K562 (cell line): ENCODE measurements at regions not wholly inside any gene's neighbourhood (a gene's known extent, or its start where the extent isn't known, plus 50 kb on each side); places are given as distances from the start of the nearest gene placed in this dataset.

Experiments
- ATAC-seq: fragments of 200-7000 bp; cut with Tn5 transposase; 3 replicates; pipeline ENCODE4 v1.9.1; 2020; ENCODE audit warnings: moderate library complexity
- BruUV-seq: library from RNA; stranded (reverse); fragments of 400-500 nt; replicated peaks from 2 replicates; lab custom pipeline; 2021; lab: Mats Ljungman, UMichigan
- CTCF ChIA-PET: fragments of 300-600 bp; formaldehyde crosslinking; extraction: SDS; loops from one replicate; lab custom pipeline; 2021; ENCODE audit warnings: low intra/inter-chr PET ratio; lab: Yijun Ruan, JAX
- POLR2A ChIA-PET: fragments of 300-600, 350-650 bp; sonication (Branson Sonifier 250); formaldehyde crosslinking; extraction: SDS; loops from one replicate; lab custom pipeline; 2021; ENCODE audit warnings: antibody characterized with exemption, inconsistent platforms; lab: Yijun Ruan, JAX
- DNase-seq, 4 experiments: peaks; one replicate each; pipeline versions ENCODE4 v3.0.0 to v3.0.0-alpha.2; 2011 to 2018; ENCODE audit warnings: low spot score in 3 of 4, mixed read lengths in 3 of 4; ENCODE audit errors: extremely low read depth in 1 of 4
- FAIRE-seq: peaks from 2 replicates; lab custom pipeline; 2011; peaks lifted over from hg19 to GRCh38; lab: Jason Lieb, UNC
- H2AFZ ChIP-seq: 2 replicates; pipeline ENCODE4 v1.6.0; 2011; ENCODE audit warnings: low read depth, low read length, control low read depth, inconsistent platforms
- H3K27ac ChIP-seq: fragments of 200-600 bp; 3 replicates; pipeline ENCODE4 v1.8.0; 2011; ENCODE audit warnings: low read depth, mild to moderate bottlenecking, control low read depth, inconsistent platforms, low read length, moderate library complexity, mixed read lengths; ENCODE audit errors: extremely low read depth
- H3K27me3 ChIP-seq, 2 experiments: fragments of 300-600 bp in 1 of 2; 2 replicates in 1 of 2; 3 replicates in 1 of 2; pipeline versions ENCODE4 v1.6.0 to v1.8.0; 2011; ENCODE audit warnings: inconsistent platforms in 2 of 2, low read length in 2 of 2, mild to moderate bottlenecking in 1 of 2, mixed read lengths in 1 of 2, moderate library complexity in 1 of 2; ENCODE audit not compliant: control insufficient read depth in 2 of 2, insufficient read depth in 2 of 2
- H3K36me3 ChIP-seq: fragments of 300-600 bp; 3 replicates; pipeline ENCODE4 v1.8.0; 2011; ENCODE audit warnings: mild to moderate bottlenecking, low read length, inconsistent platforms; ENCODE audit not compliant: control insufficient read depth, insufficient read depth
- H3K4me1 ChIP-seq, 2 experiments: fragments of 200-600 bp in 1 of 2; replicated peaks in 1 of 2; 2 replicates in 1 of 2; 3 replicates in 1 of 2; pipeline versions ENCODE4 v1.5.1 to v1.8.0; 2011; ENCODE audit warnings: inconsistent platforms in 2 of 2, low read length in 2 of 2, mild to moderate bottlenecking in 1 of 2, mixed read lengths in 1 of 2, moderate library complexity in 1 of 2; ENCODE audit not compliant: control insufficient read depth in 2 of 2, insufficient read depth in 2 of 2
- H3K4me2 ChIP-seq: 2 replicates; pipeline ENCODE4 v1.6.1; 2011; ENCODE audit warnings: low read length, control low read depth, inconsistent platforms, mixed read lengths; ENCODE audit not compliant: insufficient read depth
- H3K4me3 ChIP-seq: fragments of 200-600 bp; sonication (generic), shearing (Covaris generic); 2 replicates; pipeline ENCODE4 v1.5.1; 2016; ENCODE audit warnings: control low read depth, inconsistent platforms
- H3K79me2 ChIP-seq: fragments of 200-600 bp; 3 replicates; pipeline ENCODE4 v1.8.0; 2011; ENCODE audit warnings: low read length, inconsistent platforms; ENCODE audit not compliant: control insufficient read depth, insufficient read depth
- H3K9ac ChIP-seq, 2 experiments: 2 replicates each; pipeline versions ENCODE4 v1.6.0 to v1.6.1; 2011; ENCODE audit warnings: low read depth in 2 of 2, low read length in 2 of 2, control low read depth in 1 of 2, inconsistent platforms in 1 of 2, mild to moderate bottlenecking in 1 of 2, mixed read lengths in 1 of 2; ENCODE audit not compliant: insufficient read depth in 1 of 2
- H3K9me1 ChIP-seq: one replicate; pipeline ENCODE4 v1.6.0; 2011; ENCODE audit warnings: inconsistent platforms, mild to moderate bottlenecking, low read length, moderate library complexity; ENCODE audit not compliant: control insufficient read depth, insufficient read depth
- H3K9me3 ChIP-seq: replicated peaks from 2 replicates; pipeline ENCODE4 v1.5.1; 2011; ENCODE audit warnings: low read depth, low read length, inconsistent platforms; ENCODE audit not compliant: control insufficient read depth, insufficient read depth
- H4K20me1 ChIP-seq: replicated peaks from 2 replicates; pipeline ENCODE4 v1.6.1; 2011; ENCODE audit warnings: low read length, inconsistent platforms, mixed read lengths; ENCODE audit not compliant: control insufficient read depth, insufficient read depth
- ETS2 ChIP-seq: IDR thresholded peaks from 2 replicates; pipeline ENCODE4 v1.6.1; 2016; ENCODE audit warnings: borderline replicate concordance, missing genetic modification characterization, mild to moderate bottlenecking, moderate library complexity, missing compliant biosample characterization; ENCODE audit not compliant: poor library complexity, severe bottlenecking
- NELFE ChIP-seq: IDR thresholded peaks from 2 replicates; pipeline ENCODE4 v1.6.1; 2011; ENCODE audit warnings: mild to moderate bottlenecking; ENCODE audit not compliant: insufficient read depth, insufficient read length
- NR3C1 ChIP-seq: sonication (generic); formaldehyde crosslinking; IDR thresholded peaks from 2 replicates; pipeline ENCODE4 v1.8.1; 2022; ENCODE audit warnings: missing genetic modification reagents
- PHTF2 ChIP-seq: fragments of 250-450 bp; sonication (Bioruptor Pico); IDR thresholded peaks from 2 replicates; pipeline ENCODE4 v1.5.0; 2021; ENCODE audit warnings: mild to moderate bottlenecking
- SIRT6 ChIP-seq: IDR thresholded peaks from one replicate; pipeline ENCODE4 v1.6.1; 2012; ENCODE audit warnings: low read depth, mild to moderate bottlenecking, control low read depth, inconsistent platforms, low read length, moderate library complexity
- SMC3 ChIP-seq: conservative IDR thresholded peaks from 2 replicates; pipeline ENCODE4 v1.6.1; 2011; ENCODE audit warnings: low read depth, low read length, improper control_type of control experiment; ENCODE audit not compliant: insufficient read depth
- TSC22D4 ChIP-seq: fragments of 450-650 bp; IDR thresholded peaks from 2 replicates; pipeline ENCODE4 v1.6.1; 2016; ENCODE audit warnings: missing genetic modification characterization, missing biosample characterization, control low read depth
- ZBTB1 ChIP-seq: sonication (generic); formaldehyde crosslinking; IDR thresholded peaks from 2 replicates; pipeline ENCODE4 v1.8.1; 2023; ENCODE audit warnings: missing genetic modification reagents, low read depth, mild to moderate bottlenecking, borderline replicate concordance
- ZBTB17 ChIP-seq: fragments of 450-650 bp; formaldehyde crosslinking; IDR thresholded peaks from 2 replicates; pipeline ENCODE4 v1.4.0; 2020; ENCODE audit warnings: mild to moderate bottlenecking
- ZNF134 ChIP-seq: fragments of 250-450 bp; sonication (Bioruptor Pico); conservative IDR thresholded peaks from 2 replicates; pipeline ENCODE4 v1.4.0; 2020
- ZNF444 ChIP-seq: fragments of 250-450 bp; sonication (Bioruptor Pico); IDR thresholded peaks from 2 replicates; pipeline ENCODE4 v1.4.0; 2020; ENCODE audit warnings: mild to moderate bottlenecking, moderate library complexity
- ZNF551 ChIP-seq: fragments of 250-450 bp; sonication (Bioruptor Pico); IDR thresholded peaks from 2 replicates; pipeline ENCODE4 v1.5.0; 2021; ENCODE audit warnings: mild to moderate bottlenecking, moderate library complexity
- WGBS: fragments of 100-300 bp; shearing (Covaris generic); methylation state at CpG from one replicate; pipeline ENCODE4 v1.1.6; 2016; ENCODE audit warnings: low coverage, mixed read lengths; ENCODE audit not compliant: insufficient coverage; ENCODE audit errors: missing lambda C conversion rate; 5-methylcytosine and 5-hydroxymethylcytosine counted together
- in situ Hi-C: fragments of 300-500 bp; cut with MboI; formaldehyde crosslinking; loops from 4 replicates; pipeline ENCODE4 v1.15.0; 2018; ENCODE audit warnings: inconsistent platforms, mixed read lengths
- intact Hi-C: fragments of 100-400 bp; cut with micrococcal nuclease; formaldehyde crosslinking; loops from 2 replicates; pipeline ENCODE4 v1.14.2; 2022
- TF ChIP-seq, protein P1 (sequence below): sonication (generic); formaldehyde crosslinking; IDR thresholded peaks from 2 replicates; pipeline ENCODE4 v1.8.0; 2022; ENCODE audit warnings: mild to moderate bottlenecking, missing genetic modification reagents

DNA sequence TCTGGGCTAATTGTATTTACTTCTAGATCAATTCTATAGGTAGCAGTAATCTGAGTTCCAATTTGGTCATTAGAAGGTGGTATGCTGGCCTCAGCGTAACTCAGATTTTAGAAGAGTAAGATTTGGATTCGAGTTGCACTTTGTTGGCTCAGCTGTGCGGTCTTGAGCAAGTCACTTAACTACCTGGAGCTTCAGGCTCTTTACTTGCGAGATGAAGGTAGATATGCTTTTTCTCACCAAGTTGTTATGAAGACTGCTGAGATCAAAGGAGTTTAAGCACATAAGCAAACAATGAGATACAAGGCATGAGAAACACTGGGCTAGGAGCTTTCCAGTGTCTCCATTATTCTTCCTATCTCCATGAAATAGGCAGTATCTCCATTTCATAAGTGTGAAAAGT, 133.8 kb upstream of the RANBP3L start:
- 0 out of 5 replicates have a peak, but pooled peaks cover 0 to 2% of the 10 kb centered on the region in 2 experiments for H3K27me3 ChIP-seq
- no TSS peak for BruUV-seq

More for the DNA sequence above, 133.8 kb upstream of the RANBP3L start:
- intact Hi-C loops (no loop called here), in situ Hi-C loops (no loop called here)
- Histone ChIP-seq H3K4me3 (no peak overlapping the region), H3K9ac (no peak overlapping the region), H3K27ac (no peak overlapping the region), H2AFZ (peak overlapping the region; percentile 42; the same call in 1 of the 2 replicates), H3K9me3 (no peaks in the 10 kb centered on the region), H3K79me2 (no peaks in the 10 kb centered on the region), H3K36me3 (no peaks in the 10 kb centered on the region), H3K4me2 (no peak overlapping the region), H4K20me1 (no peaks in the 10 kb centered on the region), H3K9me1 (no peaks in the 10 kb centered on the region), H3K4me1 (peaks cover 5 to 17% of the 10 kb centered on the region in 2 experiments; a peak in 4 of 5 replicates)
- no peak for ATAC-seq
- ChIA-PET POLR2A (interaction anchor here (1.0 kb wide), 1 partner anchor 9 kb away, joined by 4 read pairs; no protein-coding TSS in a partner anchor), CTCF (no interaction called here)
- 35% methylated on average over 4 of the region's 4 CpGs for WGBS
- no peak for DNase-seq
- FAIRE-seq = no peak
- TF ChIP-seq ZNF551 (CRISPR knock-in tag) (no peak), SIRT6 (no peak), ZBTB17 (CRISPR knock-in tag) (no peak), TSC22D4 (no peak), ETS2 (no peak), ZBTB1 (CRISPR knock-in tag) (no peak), NR3C1 (CRISPR knock-in tag) (no peak), ZNF134 (CRISPR knock-in tag) (no peak), NELFE (no peak), PHTF2 (no peak), ZNF444 (CRISPR knock-in tag) (no peak), SMC3 (no peak)
- TF ChIP-seq, protein P1, sequence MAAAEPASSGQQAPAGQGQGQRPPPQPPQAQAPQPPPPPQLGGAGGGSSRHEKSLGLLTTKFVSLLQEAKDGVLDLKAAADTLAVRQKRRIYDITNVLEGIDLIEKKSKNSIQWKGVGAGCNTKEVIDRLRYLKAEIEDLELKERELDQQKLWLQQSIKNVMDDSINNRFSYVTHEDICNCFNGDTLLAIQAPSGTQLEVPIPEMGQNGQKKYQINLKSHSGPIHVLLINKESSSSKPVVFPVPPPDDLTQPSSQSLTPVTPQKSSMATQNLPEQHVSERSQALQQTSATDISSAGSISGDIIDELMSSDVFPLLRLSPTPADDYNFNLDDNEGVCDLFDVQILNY = no peak
